GDM1 (cell line): ENCODE measurements at regions not wholly inside any gene's neighbourhood (a gene's known extent, or its start where the extent isn't known, plus 50 kb on each side); places are given as distances from the start of the nearest gene placed in this dataset.

ENCODE experiments used
- DNase-seq: peaks from one replicate; lab custom pipeline; 2025; lab: John Stamatoyannopoulos, UW

- DNase-seq = no peak
These were observed 475.0 kb upstream of the PROK2 start for GRCh38 chr3:72259755-72260587.

- no peak for DNase-seq
These were observed 473.6 kb upstream of the PROK2 start for GRCh38 chr3:72258361-72259141.

GRCh38 chr3:72257738-72258137, 472.8 kb upstream of the PROK2 start:
- DNase-seq = no peak

- DNase-seq = no peak
These were observed 472.3 kb upstream of the PROK2 start for GRCh38 chr3:72257203-72257602.

- no peak for DNase-seq
These were observed 471.8 kb upstream of the PROK2 start for GRCh38 chr3:72256716-72257115.

- DNase-seq = no peak
These were observed 471.0 kb upstream of the PROK2 start for GRCh38 chr3:72255791-72256559.

GRCh38 chr3:72255191-72255590, 470.2 kb upstream of the PROK2 start:
- no peak for DNase-seq

GRCh38 chr3:72254483-72254882, 469.5 kb upstream of the PROK2 start:
- no peak for DNase-seq

- no peak for DNase-seq
These were observed 465.8 kb upstream of the PROK2 start for GRCh38 chr3:72250725-72251124.

GRCh38 chr3:72248869-72249268, 463.9 kb upstream of the PROK2 start:
- DNase-seq = no peak

- no peak for DNase-seq
These were observed 463.4 kb upstream of the PROK2 start for GRCh38 chr3:72248389-72248761.

- DNase-seq = no peak
These were observed 462.9 kb upstream of the PROK2 start for GRCh38 chr3:72247645-72248388.

GRCh38 chr3:72247126-72247525, 462.2 kb upstream of the PROK2 start:
- DNase-seq = no peak

- no peak for DNase-seq
These were observed 461.7 kb upstream of the PROK2 start for GRCh38 chr3:72246685-72247084.

- no peak for DNase-seq
These were observed 460.3 kb upstream of the PROK2 start for GRCh38 chr3:72245183-72245811.

- no peak for DNase-seq
These were observed 459.4 kb upstream of the PROK2 start for GRCh38 chr3:72244396-72244795.

- DNase-seq = no peak
These were observed 457.4 kb upstream of the PROK2 start for GRCh38 chr3:72242326-72242725.

- no peak for DNase-seq
These were observed 456.6 kb upstream of the PROK2 start for GRCh38 chr3:72241525-72241924.

- DNase-seq = no peak
These were observed 455.6 kb upstream of the PROK2 start for GRCh38 chr3:72240531-72240930.

GRCh38 chr3:72238801-72239200, 453.9 kb upstream of the PROK2 start:
- no peak for DNase-seq

- no peak for DNase-seq
These were observed 453.2 kb upstream of the PROK2 start for GRCh38 chr3:72238010-72238691.
